ENCODE measurements at regions not wholly inside any gene's neighbourhood (a gene's known extent, or its start where the extent isn't known, plus 50 kb on each side); places are given as distances from the start of the nearest gene placed in this dataset.

- H3K4me3 ChIP-seq (replicated peaks in 1 of 2; ENCODE audit: low read depth in 1 of 2, low read length in 2 of 2): no peak overlapping the region
- no TSS peak for BruUV-seq (replicated peaks)
These were observed 58.7 kb upstream of the BEGAIN start for GRCh38 chr14:100645982-100646314.

GRCh38 chr14:100648474-100649172 is 61.4 kb upstream of the BEGAIN start:
- Histone ChIP-seq H3K27me3 (ENCODE audit: insufficient read depth, low read length) (no peaks in the 10 kb centered on the region), H3K9me3 (ENCODE audit: control insufficient read depth in 1 of 2, insufficient read depth in 1 of 2, low read depth in 1 of 2, low read length in 2 of 2) (peaks cover 3 to 4% of the 10 kb centered on the region in 2 experiments; a peak in 1 of 4 replicates), H3K4me2 (ENCODE audit: low read length) (peak overlapping the region; percentile 41), H3K79me2 (ENCODE audit: insufficient read depth, low read length) (no peaks in the 10 kb centered on the region), H3K9me2 (ENCODE audit: insufficient read depth) (no peaks in the 10 kb centered on the region), H3K36me3 (ENCODE audit: control insufficient read depth in 1 of 2, insufficient read depth in 2 of 2, low read length in 2 of 2) (no peaks in the 10 kb centered on the region), H3K9ac (ENCODE audit: low read length) (no peak overlapping the region), H3K4me3 (replicated peaks in 1 of 2; ENCODE audit: low read depth in 1 of 2, low read length in 2 of 2) (0 out of 4 replicates have a peak overlapping the region, but pooled peaks of 1 of the 2 experiments have one; percentile 18), H2AFZ (ENCODE audit: low read depth, low read length, poor library complexity, severe bottlenecking) (no peak overlapping the region), H3K4me1 (ENCODE audit: control insufficient read depth in 1 of 2, insufficient read depth in 2 of 2, low read length in 2 of 2) (peaks cover 8 to 33% of the 10 kb centered on the region in 2 experiments), H3K27ac (ENCODE audit: low read depth, low read length) (no peak overlapping the region; the same call in 1 of the 2 replicates), H4K20me1 (ENCODE audit: insufficient read depth) (no peaks in the 10 kb centered on the region)
- intact Hi-C loops (cut with micrococcal nuclease): loop anchor here (5.0 kb wide), 1 partner anchor 121 kb away; no protein-coding TSS in a partner anchor
- ChIA-PET CTCF (interaction anchor here (0.6 to 1.9 kb wide), 4 partner anchors 14 to 263 kb away, joined by 5 to 8 read pairs (median 6); no protein-coding TSS in a partner anchor), RAD21 (ENCODE audit: low non-redundant PET in 1 of 2, low total read pairs in 2 of 2, uncharacterized antibody in 2 of 2, unreplicated experiment in 2 of 2) (interaction anchor here in 1 of 2 experiments (0.7 to 1.0 kb wide), 2 partner anchors 209 to 231 kb away, joined by 3 to 4 read pairs; no protein-coding TSS in a partner anchor), POLR2A (no interaction called here)
- ATAC-seq (no peak; the same call in 1 of the 2 replicates), DNase-seq (ENCODE audit: low read depth, low spot score) (no peak)
- TF ChIP-seq CBX3 (IDR thresholded peaks at IDR 0.05; ENCODE audit: low read depth): no peak
- BruUV-seq (replicated peaks): no TSS peak

More at GRCh38 chr14:100645982-100646314, 58.7 kb upstream of the BEGAIN start:
- TF ChIP-seq SRF (IDR thresholded peaks at IDR 0.05; ENCODE audit: low read depth): no peak
- 0 out of 2 replicates have a peak, but pooled peaks have one; percentile 18 for TF ChIP-seq SP1 (IDR thresholded peaks at IDR 0.05; ENCODE audit: low read depth)
- TF ChIP-seq MAX (IDR thresholded peaks at IDR 0.05): 0 out of 2 replicates have a peak, but pooled peaks have one; percentile 14
- Histone ChIP-seq H2AFZ (ENCODE audit: low read depth, low read length, poor library complexity, severe bottlenecking) (no peak overlapping the region), H3K36me3 (ENCODE audit: control insufficient read depth in 1 of 2, insufficient read depth in 2 of 2, low read length in 2 of 2) (no peaks in the 10 kb centered on the region), H3K9me2 (ENCODE audit: insufficient read depth) (no peaks in the 10 kb centered on the region), H3K27me3 (ENCODE audit: insufficient read depth, low read length) (no peaks in the 10 kb centered on the region), H3K9me3 (ENCODE audit: control insufficient read depth in 1 of 2, insufficient read depth in 1 of 2, low read depth in 1 of 2, low read length in 2 of 2) (peaks cover 3 to 4% of the 10 kb centered on the region in 2 experiments; a peak in 1 of 4 replicates), H3K4me1 (ENCODE audit: control insufficient read depth in 1 of 2, insufficient read depth in 2 of 2, low read length in 2 of 2) (peaks cover 8 to 26% of the 10 kb centered on the region in 2 experiments), H4K20me1 (ENCODE audit: insufficient read depth) (no peaks in the 10 kb centered on the region), H3K27ac (ENCODE audit: low read depth, low read length) (no peak overlapping the region), H3K9ac (ENCODE audit: low read length) (no peak overlapping the region), H3K4me2 (ENCODE audit: low read length) (peak overlapping the region; percentile 75; the same call in 1 of the 2 replicates), H3K79me2 (ENCODE audit: insufficient read depth, low read length) (no peaks in the 10 kb centered on the region)
- RAD21 ChIA-PET (ENCODE audit: low non-redundant PET in 1 of 2, low total read pairs in 2 of 2, uncharacterized antibody in 2 of 2, unreplicated experiment in 2 of 2): interaction anchor here (0.5 to 1.8 kb wide), 17 partner anchors 58 to 263 kb away, joined by 3 to 21 read pairs (median 4); no protein-coding TSS in a partner anchor
- CTCF ChIA-PET: interaction anchor here (0.7 to 3.3 kb wide), 28 partner anchors 8 to 590 kb away, joined by 3 to 108 read pairs (median 6); no protein-coding TSS in a partner anchor
- POLR2A ChIA-PET: interaction anchor here (1.0 to 1.5 kb wide), 6 partner anchors 17 to 262 kb away, joined by 3 to 5 read pairs (median 4); no protein-coding TSS in a partner anchor
- ATAC-seq (peak; percentile 23), DNase-seq (ENCODE audit: low read depth, low spot score) (no peak)
- intact Hi-C loops (cut with micrococcal nuclease): loop anchor here (1.0 to 5.0 kb wide), 4 partner anchors 119 to 261 kb away; no protein-coding TSS in a partner anchor

All from HCT116 (cell line).